ENCODE measurements at regions not wholly inside any gene's neighbourhood (a gene's known extent, or its start where the extent isn't known, plus 50 kb on each side); places are given as distances from the start of the nearest gene placed in this dataset.

- no peak overlapping the region for H3K4me3 ChIP-seq (ENCODE audit: low read depth, low read length, poor library complexity, severe bottlenecking)
- no TSS peak for BruUV-seq (replicated peaks)
- H3K9me3 ChIP-seq (ENCODE audit: low read depth, low read length, poor library complexity, severe bottlenecking): no peaks in the 10 kb centered on the region
- CTCF ChIA-PET: no interaction called here
- intact Hi-C loops (cut with micrococcal nuclease; ENCODE audit: unreplicated experiment): no loop called here
- no peak overlapping the region for H3K27ac ChIP-seq (ENCODE audit: low read depth, low read length, poor library complexity, severe bottlenecking)
- POLR2A ChIA-PET (ENCODE audit: low non-redundant PET): no interaction called here
- no peaks in the 10 kb centered on the region for H3K36me3 ChIP-seq (ENCODE audit: insufficient read depth, low read length, poor library complexity, severe bottlenecking)
- TF ChIP-seq EZH2 (IDR thresholded peaks at IDR 0.05; ENCODE audit: borderline replicate concordance, low read depth, low read length, poor library complexity, severe bottlenecking): no peak
- no peak for TF ChIP-seq CTCF (conservative IDR thresholded peaks at IDR 0.05; ENCODE audit: low read depth, low read length)
- no peaks in the 10 kb centered on the region for H3K4me1 ChIP-seq (ENCODE audit: insufficient read depth, low read length, poor library complexity, severe bottlenecking)
- peaks cover 8% of the 10 kb centered on the region for H3K27me3 ChIP-seq (replicated peaks; ENCODE audit: insufficient read depth, low read depth, low read length, poor library complexity)
- no peak for DNase-seq (ENCODE audit: low spot score)
Measured at GRCh38 chr5:122523776-122524175, 211.7 kb downstream of the SNCAIP start.

GRCh38 chr5:122527547-122527946 lies 215.5 kb downstream of the SNCAIP start:
- Histone ChIP-seq H3K27ac (ENCODE audit: low read depth, low read length, poor library complexity, severe bottlenecking) (no peak overlapping the region), H3K4me1 (ENCODE audit: insufficient read depth, low read length, poor library complexity, severe bottlenecking) (no peaks in the 10 kb centered on the region), H3K4me3 (ENCODE audit: low read depth, low read length, poor library complexity, severe bottlenecking) (no peak overlapping the region), H3K9me3 (ENCODE audit: low read depth, low read length, poor library complexity, severe bottlenecking) (no peaks in the 10 kb centered on the region), H3K27me3 (replicated peaks; ENCODE audit: insufficient read depth, low read depth, low read length, poor library complexity) (peaks cover 6% of the 10 kb centered on the region), H3K36me3 (ENCODE audit: insufficient read depth, low read length, poor library complexity, severe bottlenecking) (no peaks in the 10 kb centered on the region)
- CTCF ChIA-PET: no interaction called here
- intact Hi-C loops (cut with micrococcal nuclease; ENCODE audit: unreplicated experiment): no loop called here
- BruUV-seq (replicated peaks): no TSS peak
- DNase-seq (ENCODE audit: low spot score): no peak
- TF ChIP-seq CTCF (conservative IDR thresholded peaks at IDR 0.05; ENCODE audit: low read depth, low read length) (no peak), EZH2 (IDR thresholded peaks at IDR 0.05; ENCODE audit: borderline replicate concordance, low read depth, low read length, poor library complexity, severe bottlenecking) (no peak)
- POLR2A ChIA-PET (ENCODE audit: low non-redundant PET): no interaction called here

- no peaks in the 10 kb centered on the region for H3K9me3 ChIP-seq (ENCODE audit: low read depth, low read length, poor library complexity, severe bottlenecking)
- peaks cover 29% of the 10 kb centered on the region for H3K27me3 ChIP-seq (replicated peaks; ENCODE audit: insufficient read depth, low read depth, low read length, poor library complexity)
- ChIA-PET POLR2A (ENCODE audit: low non-redundant PET) (no interaction called here), CTCF (no interaction called here)
- no peaks in the 10 kb centered on the region for H3K36me3 ChIP-seq (ENCODE audit: insufficient read depth, low read length, poor library complexity, severe bottlenecking)
- no TSS peak for BruUV-seq (replicated peaks)
- H3K4me1 ChIP-seq (ENCODE audit: insufficient read depth, low read length, poor library complexity, severe bottlenecking): no peaks in the 10 kb centered on the region
- intact Hi-C loops (cut with micrococcal nuclease; ENCODE audit: unreplicated experiment): no loop called here
- no peak overlapping the region for H3K4me3 ChIP-seq (ENCODE audit: low read depth, low read length, poor library complexity, severe bottlenecking)
- no peak overlapping the region for H3K27ac ChIP-seq (ENCODE audit: low read depth, low read length, poor library complexity, severe bottlenecking)
- DNase-seq (ENCODE audit: low spot score): no peak
- no peak for TF ChIP-seq EZH2 (IDR thresholded peaks at IDR 0.05; ENCODE audit: borderline replicate concordance, low read depth, low read length, poor library complexity, severe bottlenecking)
- TF ChIP-seq CTCF (conservative IDR thresholded peaks at IDR 0.05; ENCODE audit: low read depth, low read length): no peak
Measured at GRCh38 chr5:122532035-122532434, 220.0 kb downstream of the SNCAIP start.
